ENCODE measurements at regions not wholly inside any gene's neighbourhood (a gene's known extent, or its start where the extent isn't known, plus 50 kb on each side); places are given as distances from the start of the nearest gene placed in this dataset.

GRCh38 chr6:23563323-23563722, 562.7 kb upstream of the NRSN1 start:
- Mint-ChIP-seq H3K27me3 (ENCODE audit: unreplicated experiment) (no peaks in the 10 kb centered on the region), H3K4me3 (ENCODE audit: unreplicated experiment) (no peak overlapping the region), H3K36me3 (ENCODE audit: unreplicated experiment) (no peaks in the 10 kb centered on the region)

GRCh38 chr6:23566418-23566817, 559.6 kb upstream of the NRSN1 start:
- Mint-ChIP-seq H3K36me3 (ENCODE audit: unreplicated experiment) (peaks cover 6% of the 10 kb centered on the region), H3K4me3 (ENCODE audit: unreplicated experiment) (no peak overlapping the region), H3K27ac (ENCODE audit: unreplicated experiment) (peak overlapping the region; percentile 31), H3K4me1 (ENCODE audit: low read depth, unreplicated experiment) (peaks cover 13% of the 10 kb centered on the region), H3K27me3 (ENCODE audit: unreplicated experiment) (no peaks in the 10 kb centered on the region), H3K9me3 (ENCODE audit: unreplicated experiment) (peaks cover 1% of the 10 kb centered on the region)
- TF ChIP-seq CTCF (IDR thresholded peaks at IDR 0.05; ENCODE audit: partially characterized antibody, unreplicated experiment): no peak
- no peak for DNase-seq

More at GRCh38 chr6:23563323-23563722, 562.7 kb upstream of the NRSN1 start:
- H3K4me1 Mint-ChIP-seq (ENCODE audit: low read depth, unreplicated experiment): peaks cover 13% of the 10 kb centered on the region
- H3K9me3 Mint-ChIP-seq (ENCODE audit: unreplicated experiment): peaks cover 1% of the 10 kb centered on the region
- DNase-seq: no peak
- H3K27ac Mint-ChIP-seq (ENCODE audit: unreplicated experiment): no peak overlapping the region
- no peak for TF ChIP-seq CTCF (IDR thresholded peaks at IDR 0.05; ENCODE audit: partially characterized antibody, unreplicated experiment)

DNA sequence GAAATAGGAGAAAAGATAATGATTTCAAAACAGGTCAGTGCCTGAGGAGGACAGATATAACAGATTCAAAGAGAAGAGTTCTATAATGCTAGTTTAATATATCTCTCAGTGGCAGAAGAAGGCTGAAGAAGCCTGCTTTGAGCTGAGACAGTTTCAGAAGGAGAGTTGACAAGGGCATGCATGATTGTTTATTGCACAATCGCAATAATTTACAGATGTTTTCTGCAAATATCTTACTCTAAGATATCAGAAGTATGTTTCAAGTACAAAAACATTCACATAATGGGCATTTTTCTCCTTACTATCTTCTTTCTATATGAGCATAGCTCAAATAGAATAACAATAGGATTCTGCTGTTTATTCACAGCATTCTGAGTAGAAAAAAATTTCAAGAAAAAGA, 557.7 kb upstream of the NRSN1 start:
- DNase-seq: no peak
- Mint-ChIP-seq H3K4me3 (ENCODE audit: unreplicated experiment) (no peak overlapping the region), H3K27me3 (ENCODE audit: unreplicated experiment) (no peaks in the 10 kb centered on the region), H3K27ac (ENCODE audit: unreplicated experiment) (no peak overlapping the region), H3K4me1 (ENCODE audit: low read depth, unreplicated experiment) (peaks cover 13% of the 10 kb centered on the region), H3K9me3 (ENCODE audit: unreplicated experiment) (peaks cover 4% of the 10 kb centered on the region), H3K36me3 (ENCODE audit: unreplicated experiment) (peaks cover 6% of the 10 kb centered on the region)
- no peak for TF ChIP-seq CTCF (IDR thresholded peaks at IDR 0.05; ENCODE audit: partially characterized antibody, unreplicated experiment)

DNA sequence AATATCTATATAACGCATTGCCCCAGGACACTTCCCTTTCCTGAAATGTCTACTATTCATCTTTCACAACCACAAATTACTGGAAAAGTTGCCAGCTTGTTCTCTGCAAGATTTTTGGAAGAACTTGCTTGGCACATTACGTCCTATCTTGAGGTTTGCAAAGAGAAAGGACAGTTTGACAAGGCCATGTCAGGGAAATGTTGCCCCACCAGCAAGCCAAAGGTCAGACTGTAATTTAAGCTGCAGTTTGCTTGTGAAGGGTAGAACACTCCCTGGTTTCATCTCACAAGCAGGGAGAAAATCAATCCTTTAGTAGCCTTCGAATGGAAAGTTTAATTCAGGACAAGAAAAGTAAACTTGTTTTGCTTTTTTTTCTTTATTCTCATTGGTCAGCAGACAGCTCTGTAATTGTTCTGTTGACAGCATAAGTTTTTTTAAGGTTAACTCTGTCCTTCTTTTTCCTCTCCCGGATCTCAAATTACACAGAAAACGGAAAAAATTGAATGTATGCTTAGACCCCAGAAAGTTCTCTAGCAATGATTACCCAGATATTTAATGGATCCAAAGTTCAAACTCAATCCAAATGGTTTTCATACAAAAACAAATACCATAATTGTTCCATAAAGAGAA, 541.8 kb upstream of the NRSN1 start:
- Mint-ChIP-seq H3K27ac (ENCODE audit: unreplicated experiment) (no peak overlapping the region), H3K9me3 (ENCODE audit: unreplicated experiment) (no peaks in the 10 kb centered on the region), H3K36me3 (ENCODE audit: unreplicated experiment) (no peaks in the 10 kb centered on the region), H3K4me3 (ENCODE audit: unreplicated experiment) (no peak overlapping the region), H3K27me3 (ENCODE audit: unreplicated experiment) (no peaks in the 10 kb centered on the region), H3K4me1 (ENCODE audit: low read depth, unreplicated experiment) (no peaks in the 10 kb centered on the region)
- TF ChIP-seq CTCF (IDR thresholded peaks at IDR 0.05; ENCODE audit: partially characterized antibody, unreplicated experiment): no peak
- DNase-seq: no peak

DNA sequence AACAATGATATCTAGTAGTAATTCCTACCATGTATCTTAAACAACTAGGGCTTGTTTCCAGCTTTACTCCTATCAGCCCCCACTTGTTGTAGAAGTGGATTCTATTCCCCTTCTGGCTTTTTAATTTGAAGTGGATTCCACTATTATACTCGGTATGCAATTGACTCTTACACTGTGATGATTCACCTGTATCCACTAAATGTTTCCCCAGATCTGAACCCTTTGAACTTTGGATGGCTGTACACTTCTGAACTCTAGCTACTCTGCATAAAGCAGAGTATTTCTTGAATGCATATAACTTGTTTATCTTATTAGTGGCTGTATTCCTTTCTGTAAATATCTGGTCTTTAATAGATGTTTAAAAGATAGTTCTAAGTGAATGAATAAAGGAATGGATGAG, 538.4 kb upstream of the NRSN1 start:
- peaks cover 7% of the 10 kb centered on the region for H3K4me1 Mint-ChIP-seq (ENCODE audit: low read depth, unreplicated experiment)
- H3K27ac Mint-ChIP-seq (ENCODE audit: unreplicated experiment): no peak overlapping the region
- no peak for DNase-seq
- no peaks in the 10 kb centered on the region for H3K27me3 Mint-ChIP-seq (ENCODE audit: unreplicated experiment)
- TF ChIP-seq CTCF (IDR thresholded peaks at IDR 0.05; ENCODE audit: partially characterized antibody, unreplicated experiment): no peak
- H3K36me3 Mint-ChIP-seq (ENCODE audit: unreplicated experiment): no peaks in the 10 kb centered on the region
- H3K4me3 Mint-ChIP-seq (ENCODE audit: unreplicated experiment): no peak overlapping the region
- H3K9me3 Mint-ChIP-seq (ENCODE audit: unreplicated experiment): no peaks in the 10 kb centered on the region
